Right lobe of liver (tissue), 4 donors: ENCODE measurements at regions not wholly inside any gene's neighbourhood (a gene's known extent, or its start where the extent isn't known, plus 50 kb on each side); places are given as distances from the start of the nearest gene placed in this dataset.

Experiments used
- CTCF ChIP-seq, 4 donors: fragments of 200-600 bp in 3 of 4; fragments of 450-650 bp in 1 of 4; IDR thresholded peaks; one replicate each; pipeline versions ENCODE4 v1.5.1 to v1.8.0; 2016 to 2022; ENCODE audit warnings: antibody characterized with exemption in 4 of 4, mild to moderate bottlenecking in 2 of 4
- POLR2A ChIP-seq: fragments of 450-650 bp; IDR thresholded peaks from one replicate; pipeline ENCODE4 v1.6.1; 2017; ENCODE audit warnings: antibody characterized with exemption, mild to moderate bottlenecking
- donor health status: DM: no; HTN: no; CAD: no.
- donor health status: DM: no; HTN: no; CAD: no.
- donor health status: DM: no; HTN: yes; CAD: no.

- no peak for TF ChIP-seq CTCF (IDR thresholded peaks at IDR 0.05)
- TF ChIP-seq POLR2A, result no peak
These were observed 132.2 kb downstream of the DHX35 start for GRCh38 chr20:39094391-39094790.
